Neural cell (in vitro differentiated cells): ENCODE measurements at regions not wholly inside any gene's neighbourhood (a gene's known extent, or its start where the extent isn't known, plus 50 kb on each side); places are given as distances from the start of the nearest gene placed in this dataset.

Source experiments
- H2AFZ ChIP-seq: fragments of 200-600, 300-800 bp; sonication (generic), shearing (Covaris generic); 2 replicates; pipeline ENCODE4 v1.6.0; 2014; ENCODE audit warnings: low read depth, mild to moderate bottlenecking, antibody characterized with exemption, low read length, moderate library complexity
- H3F3A ChIP-seq: fragments of 200-600 bp; shearing (Covaris generic); 2 replicates; pipeline ENCODE4 v1.6.1; 2016; ENCODE audit warnings: mild to moderate bottlenecking, moderate library complexity, mixed read lengths, antibody characterized with exemption, low read length; ENCODE audit not compliant: insufficient read depth, poor library complexity, severe bottlenecking
- H3K27ac ChIP-seq: fragments of 200-600, 300-800 bp; sonication (generic), shearing (Covaris generic); 2 replicates; pipeline ENCODE4 v1.5.1; 2014; ENCODE audit warnings: mild to moderate bottlenecking, low read length, moderate library complexity
- H3K27me3 ChIP-seq: fragments of 300-800, 200-600 bp; sonication (generic), shearing (Covaris generic); 2 replicates; pipeline ENCODE4 v1.6.0; 2014; ENCODE audit warnings: mild to moderate bottlenecking, low read depth, low read length, moderate library complexity; ENCODE audit not compliant: insufficient read depth
- H3K36me3 ChIP-seq: fragments of 300-800, 200-600 bp; sonication (generic), shearing (Covaris generic); 2 replicates; pipeline ENCODE4 v1.5.1; 2014; ENCODE audit warnings: mild to moderate bottlenecking, antibody characterized with exemption, low read length, moderate library complexity; ENCODE audit not compliant: insufficient read depth
- H3K4me2 ChIP-seq: fragments of 300-800, 200-600 bp; sonication (generic), shearing (Covaris generic); 2 replicates; pipeline ENCODE4 v1.6.0; 2014; ENCODE audit warnings: mild to moderate bottlenecking, low read length
- H3K4me3 ChIP-seq: fragments of 300-800, 200-600 bp; sonication (generic), shearing (Covaris generic); 2 replicates; pipeline ENCODE4 v1.5.1; 2014; ENCODE audit warnings: mild to moderate bottlenecking, low read length, moderate library complexity
- H3K79me2 ChIP-seq: fragments of 200-600 bp; shearing (Covaris generic); replicated peaks from 2 replicates; pipeline ENCODE4 v1.6.0; 2014; ENCODE audit warnings: mild to moderate bottlenecking, low read length, moderate library complexity; ENCODE audit not compliant: insufficient read depth
- H3K9ac ChIP-seq: fragments of 300-800, 200-600 bp; sonication (generic), shearing (Covaris generic); 2 replicates; pipeline ENCODE4 v1.6.1; 2016; ENCODE audit warnings: mild to moderate bottlenecking, low read length, mixed read lengths
- H3K9me2 ChIP-seq: fragments of 200-600 bp; shearing (Covaris generic); 2 replicates; pipeline ENCODE4 v1.6.1; 2016; ENCODE audit warnings: mild to moderate bottlenecking, low read length, mixed read lengths; ENCODE audit not compliant: insufficient read depth
- H3K9me3 ChIP-seq: fragments of 200-600, 300-800 bp; sonication (generic), shearing (Covaris generic); 2 replicates; pipeline ENCODE4 v1.6.1; 2016; ENCODE audit warnings: mild to moderate bottlenecking, mixed run types, low read length, moderate library complexity, mixed read lengths
- H4K20me1 ChIP-seq: fragments of 200-600 bp; shearing (Covaris generic); 2 replicates; pipeline ENCODE4 v1.6.1; 2016; ENCODE audit warnings: mild to moderate bottlenecking, mixed run types; ENCODE audit not compliant: insufficient read depth
- CTCF ChIP-seq: fragments of 450-650 bp; IDR thresholded peaks from 2 replicates; pipeline ENCODE4 v1.5.1; 2014; ENCODE audit warnings: antibody characterized with exemption, mild to moderate bottlenecking, moderate library complexity; ENCODE audit not compliant: poor library complexity, severe bottlenecking
- EP300 ChIP-seq: fragments of 450-650 bp; conservative IDR thresholded peaks from 2 replicates; pipeline ENCODE4 v1.6.1; 2014; ENCODE audit warnings: antibody characterized with exemption, mild to moderate bottlenecking, moderate library complexity; ENCODE audit not compliant: poor library complexity, severe bottlenecking
- EZH2 ChIP-seq: fragments of 200-600, 300-800 bp; shearing (Covaris generic), sonication (generic); IDR thresholded peaks from 2 replicates; pipeline ENCODE4 v1.6.1; 2014; ENCODE audit warnings: antibody characterized with exemption, low read length, borderline replicate concordance, mild to moderate bottlenecking; ENCODE audit not compliant: insufficient read depth, poor library complexity, severe bottlenecking
- MXI1 ChIP-seq: fragments of 450-650 bp; conservative IDR thresholded peaks from 2 replicates; pipeline ENCODE4 v1.6.1; 2014; ENCODE audit warnings: antibody characterized with exemption, mild to moderate bottlenecking; ENCODE audit not compliant: poor library complexity, severe bottlenecking
- POLR2AphosphoS5 ChIP-seq: IDR thresholded peaks from 2 replicates; pipeline ENCODE4 v1.6.1; 2012
- RAD21 ChIP-seq: fragments of 450-650 bp; conservative IDR thresholded peaks from 2 replicates; pipeline ENCODE4 v1.6.1; 2014; ENCODE audit warnings: antibody characterized with exemption, mild to moderate bottlenecking, moderate library complexity
- REST ChIP-seq: IDR thresholded peaks from 2 replicates; pipeline ENCODE4 v1.6.1; 2012; ENCODE audit warnings: borderline replicate concordance
- SMC3 ChIP-seq: fragments of 450-650 bp; conservative IDR thresholded peaks from 2 replicates; pipeline ENCODE4 v1.6.1; 2014; ENCODE audit warnings: antibody characterized with exemption, mild to moderate bottlenecking, moderate library complexity; ENCODE audit not compliant: poor library complexity
- TAF1 ChIP-seq: IDR thresholded peaks from 2 replicates; pipeline ENCODE4 v1.6.1; 2012; ENCODE audit warnings: low read depth

- H3K27ac ChIP-seq, result no peak overlapping the region
- no peaks in the 10 kb centered on the region for H3F3A ChIP-seq
- H3K79me2 ChIP-seq, result no peaks in the 10 kb centered on the region
- H4K20me1 ChIP-seq, result no peaks in the 10 kb centered on the region
- no peaks in the 10 kb centered on the region for H3K9me2 ChIP-seq
- no peak overlapping the region for H3K4me2 ChIP-seq
- no peaks in the 10 kb centered on the region for H3K36me3 ChIP-seq
- H3K9ac ChIP-seq, result no peak overlapping the region
- TF ChIP-seq REST (no peak), RAD21 (no peak), CTCF (no peak), TAF1 (no peak), SMC3 (no peak), MXI1 (no peak), EP300 (no peak), EZH2 (no peak), POLR2AphosphoS5 (no peak)
- no peaks in the 10 kb centered on the region for H3K9me3 ChIP-seq
- H3K27me3 ChIP-seq, result no peaks in the 10 kb centered on the region
- H3K4me3 ChIP-seq, result no peak overlapping the region
- no peak overlapping the region for H2AFZ ChIP-seq
Measured at GRCh38 chr10:90352288-90352687, 505.6 kb downstream of the HTR7 start.

- Histone ChIP-seq H3K27ac (no peak overlapping the region), H3K27me3 (no peaks in the 10 kb centered on the region), H2AFZ (no peak overlapping the region), H3K79me2 (no peaks in the 10 kb centered on the region), H4K20me1 (no peaks in the 10 kb centered on the region), H3K4me2 (no peak overlapping the region), H3K9me2 (no peaks in the 10 kb centered on the region), H3F3A (no peaks in the 10 kb centered on the region), H3K9me3 (no peaks in the 10 kb centered on the region), H3K4me3 (no peak overlapping the region), H3K9ac (no peak overlapping the region), H3K36me3 (no peaks in the 10 kb centered on the region)
- TF ChIP-seq RAD21, result no peak
- no peak for TF ChIP-seq SMC3
- no peak for TF ChIP-seq POLR2AphosphoS5
- TF ChIP-seq MXI1, result no peak
- TF ChIP-seq EP300, result no peak
- no peak for TF ChIP-seq REST
- no peak for TF ChIP-seq EZH2
- no peak for TF ChIP-seq TAF1
- TF ChIP-seq CTCF, result no peak
Measured at GRCh38 chr10:90354914-90355313, 502.9 kb downstream of the HTR7 start.
